H1 (cell line): ENCODE measurements at regions not wholly inside any gene's neighbourhood (a gene's known extent, or its start where the extent isn't known, plus 50 kb on each side); places are given as distances from the start of the nearest gene placed in this dataset.
A peak's percentile ranks its signal among the peaks of the same experiment; 100 is the strongest.

Experiments
- CTCF ChIA-PET: fragments of 300-600 bp; sonication (Branson Sonifier 250); formaldehyde crosslinking; loops from one replicate; lab custom pipeline; 2021; ENCODE audit not compliant: partially characterized antibody; lab: Charles Lee
- POLR2A ChIA-PET: fragments of 300-600 bp; sonication (Branson Sonifier 250); formaldehyde crosslinking; loops from one replicate; lab custom pipeline; 2021; ENCODE audit warnings: inconsistent platforms; ENCODE audit not compliant: partially characterized antibody; lab: Charles Lee
- DNase-seq, 2 experiments: peaks; one replicate each; pipeline versions ENCODE4 v3.0.0 to v3.0.0-alpha.2; 2010 to 2022; ENCODE audit warnings: low spot score in 2 of 2, low read depth in 1 of 2, mixed read lengths in 1 of 2
- FAIRE-seq: peaks from 2 replicates; lab custom pipeline; 2011; peaks lifted over from hg19 to GRCh38; lab: Jason Lieb, UNC
- H2AFZ ChIP-seq: 2 replicates; pipeline ENCODE4 v1.8.1; 2012; ENCODE audit warnings: low read length, inconsistent platforms
- H2AK5ac ChIP-seq: 2 replicates; pipeline ENCODE4 v1.6.1; 2013; ENCODE audit warnings: low read depth, low read length
- H2BK120ac ChIP-seq: replicated peaks from 2 replicates; pipeline ENCODE3; 2013; ENCODE audit warnings: low read depth, low read length, inconsistent platforms
- H2BK12ac ChIP-seq: 2 replicates; pipeline ENCODE4 v1.6.1; 2013; ENCODE audit warnings: low read depth, low read length
- H2BK15ac ChIP-seq: 2 replicates; pipeline ENCODE4 v1.6.1; 2013; ENCODE audit warnings: low read length
- H2BK20ac ChIP-seq: 2 replicates; pipeline ENCODE4 v1.6.1; 2013; ENCODE audit warnings: low read length
- H2BK5ac ChIP-seq: 2 replicates; pipeline ENCODE4 v1.6.1; 2013; ENCODE audit warnings: low read depth, low read length
- H3K14ac ChIP-seq: 2 replicates; pipeline ENCODE4 v1.6.1; 2013; ENCODE audit warnings: inconsistent platforms; ENCODE audit not compliant: insufficient read length
- H3K18ac ChIP-seq: 2 replicates; pipeline ENCODE4 v1.6.1; 2013; ENCODE audit warnings: low read length; ENCODE audit errors: extremely low read depth
- H3K23ac ChIP-seq: 2 replicates; pipeline ENCODE4 v1.6.1; 2013; ENCODE audit warnings: inconsistent platforms; ENCODE audit not compliant: insufficient read length
- H3K23me2 ChIP-seq: 2 replicates; pipeline ENCODE4 v1.6.1; 2013; ENCODE audit warnings: low read depth, low read length
- H3K27ac ChIP-seq: 2 replicates; pipeline ENCODE4 v1.6.1; 2011; ENCODE audit warnings: low read depth, low read length, inconsistent platforms
- H3K27me3 ChIP-seq, 4 experiments: replicated peaks in 1 of 4; 1 replicate in 1 of 4; 2 replicates in 3 of 4; pipeline versions ENCODE4 v1.6.1 to v1.8.1; 2011 to 2013; ENCODE audit warnings: low read length in 3 of 4, mild to moderate bottlenecking in 3 of 4, inconsistent platforms in 2 of 4, mixed read lengths in 2 of 4, moderate library complexity in 1 of 4; ENCODE audit not compliant: control insufficient read depth in 3 of 4, insufficient read depth in 3 of 4; ENCODE audit errors: extremely low read depth in 1 of 4
- H3K36me3 ChIP-seq, 4 experiments: 2 replicates each; pipeline versions ENCODE4 v1.6.1 to v1.8.1; 2011 to 2013; ENCODE audit warnings: mild to moderate bottlenecking in 4 of 4, low read length in 3 of 4, moderate library complexity in 2 of 4, control low read depth in 1 of 4, inconsistent platforms in 1 of 4; ENCODE audit not compliant: insufficient read depth in 4 of 4, control insufficient read depth in 2 of 4
- H3K4ac ChIP-seq: replicated peaks from 2 replicates; pipeline ENCODE3; 2013; ENCODE audit warnings: low read length, low read depth, mixed read lengths, inconsistent platforms; ENCODE audit not compliant: insufficient read length
- H3K4me1 ChIP-seq, 4 experiments: replicated peaks in 1 of 4; 1 replicate in 1 of 4; 2 replicates in 3 of 4; pipeline versions ENCODE4 v1.6.1 to v1.8.1; 2011 to 2013; ENCODE audit warnings: low read length in 3 of 4, inconsistent platforms in 2 of 4, mixed read lengths in 1 of 4; ENCODE audit not compliant: insufficient read depth in 4 of 4, control insufficient read depth in 3 of 4
- H3K4me2 ChIP-seq, 2 experiments: 2 replicates each; pipeline versions ENCODE4 v1.6.1 to v1.8.1; 2011 to 2013; ENCODE audit warnings: low read depth in 2 of 2, low read length in 2 of 2, control low read depth in 1 of 2, inconsistent platforms in 1 of 2, mild to moderate bottlenecking in 1 of 2; ENCODE audit not compliant: insufficient read depth in 1 of 2
- H3K4me3 ChIP-seq, 4 experiments: fragments of 200-600, 300-600 bp in 1 of 4; sonication (generic), shearing (Covaris generic), sonication (Bioruptor Twin) in 1 of 4; 2 replicates each; pipeline versions ENCODE4 v1.5.1 to v1.8.1; 2011 to 2016; ENCODE audit warnings: low read length in 4 of 4, low read depth in 3 of 4, control low read depth in 2 of 4, inconsistent platforms in 2 of 4, mild to moderate bottlenecking in 2 of 4, mixed read lengths in 1 of 4, moderate library complexity in 1 of 4; ENCODE audit not compliant: insufficient read depth in 2 of 4; ENCODE audit errors: extremely low read depth in 1 of 4
- H3K56ac ChIP-seq: replicated peaks from 2 replicates; pipeline ENCODE3; 2013; ENCODE audit warnings: low read depth, mild to moderate bottlenecking, mixed read lengths, low read length, inconsistent platforms; ENCODE audit not compliant: insufficient read length
- H3K79me1 ChIP-seq: 2 replicates; pipeline ENCODE4 v1.6.1; 2013; ENCODE audit warnings: low read depth, low read length, control low read depth
- H3K79me2 ChIP-seq, 2 experiments: 2 replicates each; pipeline versions ENCODE4 v1.6.1 to v1.8.1; 2012 to 2013; ENCODE audit warnings: low read length in 2 of 2, mild to moderate bottlenecking in 2 of 2, inconsistent platforms in 1 of 2; ENCODE audit not compliant: insufficient read depth in 2 of 2, control insufficient read depth in 1 of 2
- H3K9ac ChIP-seq, 4 experiments: replicated peaks in 1 of 4; 1 replicate in 1 of 4; 2 replicates in 3 of 4; pipeline versions ENCODE4 v1.6.1 to v1.8.1; 2011 to 2013; ENCODE audit warnings: low read depth in 3 of 4, low read length in 3 of 4, control low read depth in 2 of 4, mild to moderate bottlenecking in 2 of 4, moderate library complexity in 2 of 4, inconsistent platforms in 1 of 4; ENCODE audit errors: extremely low read depth in 1 of 4
- H3K9me3 ChIP-seq, 2 experiments: 2 replicates each; pipeline versions ENCODE4 v1.6.1 to v1.8.1; 2012 to 2013; ENCODE audit warnings: mild to moderate bottlenecking in 2 of 2, moderate library complexity in 2 of 2, control low read depth in 1 of 2, inconsistent platforms in 1 of 2, low read depth in 1 of 2, low read length in 1 of 2, mixed read lengths in 1 of 2; ENCODE audit not compliant: insufficient read depth in 2 of 2
- H4K20me1 ChIP-seq, 2 experiments: replicated peaks in 1 of 2; 2 replicates each; pipeline versions ENCODE3 to v1.8.1; 2011 to 2013; ENCODE audit warnings: inconsistent platforms in 2 of 2, low read length in 2 of 2, mild to moderate bottlenecking in 1 of 2; ENCODE audit not compliant: insufficient read depth in 2 of 2, control insufficient read depth in 1 of 2
- H4K5ac ChIP-seq: 2 replicates; pipeline ENCODE4 v1.6.1; 2013; ENCODE audit warnings: low read length, low read depth, mixed read lengths, inconsistent platforms; ENCODE audit not compliant: insufficient read length
- H4K8ac ChIP-seq: 2 replicates; pipeline ENCODE4 v1.8.0; 2013; ENCODE audit warnings: mild to moderate bottlenecking, moderate library complexity, low read length, inconsistent platforms; ENCODE audit not compliant: insufficient read depth; ENCODE audit errors: extremely low read depth
- H4K91ac ChIP-seq: replicated peaks from 2 replicates; pipeline ENCODE3; 2013; ENCODE audit warnings: low read length, mixed read lengths, inconsistent platforms; ENCODE audit not compliant: insufficient read length
- CTBP2 ChIP-seq: IDR thresholded peaks from 2 replicates; pipeline ENCODE4 v1.7.0; 2011; ENCODE audit warnings: borderline replicate concordance, mild to moderate bottlenecking, moderate library complexity, mixed read lengths, low read length; ENCODE audit not compliant: insufficient read depth, insufficient read length
- KDM1A ChIP-seq: fragments of 200-600, 300-600 bp; sonication (generic); IDR thresholded peaks from 2 replicates; pipeline ENCODE4 v1.7.1; 2016; ENCODE audit warnings: mild to moderate bottlenecking, low read length, borderline replicate concordance
- KDM5A ChIP-seq: fragments of 200-600 bp; IDR thresholded peaks from 2 replicates; pipeline ENCODE4 v1.7.1; 2012; ENCODE audit warnings: mild to moderate bottlenecking, low read length, inconsistent platforms, mixed read lengths
- POLR2AphosphoS5 ChIP-seq: IDR thresholded peaks from 2 replicates; pipeline ENCODE4 v1.6.1; 2011; ENCODE audit warnings: low read depth, low read length
- RNF2 ChIP-seq: fragments of 200-900, 300-1000 bp; sonication (generic); IDR thresholded peaks from 2 replicates; pipeline ENCODE4 v1.7.1; 2016; ENCODE audit warnings: borderline replicate concordance, low read depth, mild to moderate bottlenecking, antibody characterized with exemption, low read length; ENCODE audit not compliant: poor library complexity, severe bottlenecking; ENCODE audit errors: missing control alignments
- RXRA ChIP-seq: IDR thresholded peaks from 2 replicates; pipeline ENCODE4 v1.6.1; 2011; ENCODE audit warnings: low read depth, mild to moderate bottlenecking, low read length, moderate library complexity; ENCODE audit not compliant: insufficient read depth
- SP2 ChIP-seq: IDR thresholded peaks from 2 replicates; pipeline ENCODE4 v1.6.1; 2012; ENCODE audit warnings: mild to moderate bottlenecking, low read length, inconsistent platforms
- SUZ12 ChIP-seq: fragments of 200-600 bp; sonication (generic); IDR thresholded peaks from 2 replicates; pipeline ENCODE4 v1.6.1; 2012; ENCODE audit warnings: mild to moderate bottlenecking, inconsistent platforms, low read length, moderate library complexity, mixed read lengths
- WGBS, 2 experiments: shearing (Covaris generic) in 1 of 2; methylation state at CpG; one replicate each; pipeline versions ENCODE4 v1.1.6 to v1.1.7; 2013 to 2015; ENCODE audit warnings: low lambda C conversion rate in 2 of 2, mixed read lengths in 2 of 2, inconsistent platforms in 1 of 2, low coverage in 1 of 2, missing lambda C conversion rate in 1 of 2; ENCODE audit not compliant: insufficient replicate concordance in 2 of 2, insufficient coverage in 1 of 2, insufficient read length in 1 of 2; ENCODE audit errors: extremely low coverage in 1 of 2, missing lambda C conversion rate in 1 of 2; 5-methylcytosine and 5-hydroxymethylcytosine counted together
- TF ChIP-seq, protein P1 (sequence below): IDR thresholded peaks from 2 replicates; pipeline ENCODE4 v1.6.1; 2011; ENCODE audit warnings: low read depth, mild to moderate bottlenecking, low read length; ENCODE audit not compliant: insufficient read depth

DNA sequence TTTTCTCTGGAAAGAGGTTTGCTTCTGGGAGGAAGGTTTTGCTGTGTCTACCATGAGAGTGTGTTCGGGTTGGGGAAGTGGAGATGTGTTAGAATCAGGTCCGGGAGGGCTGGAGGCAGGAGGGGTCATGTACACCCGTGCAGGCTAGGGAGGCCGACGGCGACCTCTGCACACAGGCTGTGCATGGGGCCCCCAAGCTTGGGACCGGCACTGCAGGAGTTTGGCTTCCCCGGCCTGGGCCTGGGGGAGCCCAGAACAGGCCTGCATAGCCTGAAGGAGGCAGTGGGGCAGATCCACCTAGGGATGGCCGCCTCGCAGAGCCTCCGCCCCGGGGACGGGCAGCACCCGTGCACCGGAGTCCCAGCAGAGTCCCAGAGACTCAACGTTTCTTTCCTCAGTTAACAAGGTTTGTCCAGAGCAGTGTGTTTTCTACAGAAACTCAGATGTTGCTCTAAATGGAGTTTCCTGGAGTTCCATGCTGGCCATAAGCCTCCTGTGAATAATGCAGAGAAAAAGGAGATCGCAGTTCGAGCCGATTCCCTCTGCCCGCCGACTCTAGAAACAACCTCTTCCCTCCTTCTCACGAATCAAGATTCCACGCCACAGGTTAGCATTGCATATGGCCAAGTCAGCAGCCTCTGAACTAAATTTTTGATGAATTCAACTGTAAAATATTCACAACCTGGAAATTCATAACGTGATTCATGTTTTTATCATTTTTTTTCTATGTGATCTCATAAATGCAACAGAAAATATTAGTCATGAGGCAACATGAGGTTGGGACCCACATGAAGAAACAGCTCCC lies 427.3 kb downstream of the BRD1 start:
- WGBS, 2 experiments, result 91% methylated on average over 24 of the region's 24 CpGs; no CpG with 5 or more reads in 1 of the 2 experiments
- CTCF ChIA-PET, result interaction anchor here (0.7 kb wide), 1 partner anchor 227 kb away, joined by 3 read pairs; no protein-coding TSS in a partner anchor
- Histone ChIP-seq H2AFZ (no peak overlapping the region; the same call in 1 of the 2 replicates), H2BK5ac (no peak overlapping the region), H2BK12ac (0 out of 2 replicates have a peak overlapping the region, but pooled peaks have one; percentile 72), H4K8ac (peak overlapping the region; percentile 93), H3K9me3 (no peaks in the 10 kb centered on the region; a peak in 1 of 4 replicates), H2BK20ac (no peak overlapping the region), H3K56ac (no peak overlapping the region), H2BK15ac (no peak overlapping the region), H3K27ac (no peak overlapping the region), H3K4me2 (no peak overlapping the region), H2AK5ac (no peak overlapping the region), H4K20me1 (peaks cover 0 to 7% of the 10 kb centered on the region in 2 experiments), H3K79me1 (no peaks in the 10 kb centered on the region), H3K14ac (no peak overlapping the region), H4K5ac (no peak overlapping the region), H3K9ac (no peak overlapping the region), H3K23me2 (peaks cover 8% of the 10 kb centered on the region; the same call in 1 of the 2 replicates), H2BK120ac (no peak overlapping the region), H3K23ac (no peak overlapping the region), H3K4me3 (no peak overlapping the region), H3K27me3 (no peaks in the 10 kb centered on the region), H3K18ac (no peak overlapping the region), H3K79me2 (0 out of 4 replicates have a peak, but pooled peaks cover 0 to 3% of the 10 kb centered on the region in 2 experiments), H3K4ac (no peak overlapping the region), H3K4me1 (no peaks in the 10 kb centered on the region; a peak in 2 of 7 replicates), H4K91ac (no peak overlapping the region), H3K36me3 (no peaks in the 10 kb centered on the region)
- POLR2A ChIA-PET, result no interaction called here
- FAIRE-seq (no peak), DNase-seq (no peak)
- TF ChIP-seq KDM1A, result no peak
- TF ChIP-seq RNF2, result no peak
- TF ChIP-seq POLR2AphosphoS5, result no peak
- no peak for TF ChIP-seq CTBP2
- TF ChIP-seq SUZ12, result no peak
- TF ChIP-seq RXRA, result no peak
- TF ChIP-seq SP2, result no peak
- TF ChIP-seq KDM5A, result no peak
- TF ChIP-seq, protein P1, sequence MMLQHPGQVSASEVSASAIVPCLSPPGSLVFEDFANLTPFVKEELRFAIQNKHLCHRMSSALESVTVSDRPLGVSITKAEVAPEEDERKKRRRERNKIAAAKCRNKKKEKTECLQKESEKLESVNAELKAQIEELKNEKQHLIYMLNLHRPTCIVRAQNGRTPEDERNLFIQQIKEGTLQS, result no peak
